Colon (tissue), 2 donors: ENCODE measurements at regions not wholly inside any gene's neighbourhood (a gene's known extent, or its start where the extent isn't known, plus 50 kb on each side); places are given as distances from the start of the nearest gene placed in this dataset.
"Not testable (repeated sequence)": the region's sequence is repeated elsewhere in the genome, so short reads cannot be mapped to it uniquely, and the experiment has no call there.

Source experiments
- FAIRE-seq: peaks from 2 replicates; lab custom pipeline; 2012; peaks lifted over from hg19 to GRCh38; lab: Jason Lieb, UNC
- donor health status: control.
- donor health status: control.

- FAIRE-seq = no peak
Measured at GRCh38 chr6:27805347-27805746, 106.8 kb downstream of the OR2B2 start.

- FAIRE-seq = no peak
Measured at GRCh38 chr6:27804851-27805250, 107.3 kb downstream of the OR2B2 start.

GRCh38 chr6:27800731-27801373, 111.3 kb downstream of the OR2B2 start:
- no peak for FAIRE-seq

- no peak for FAIRE-seq
Measured at GRCh38 chr6:27797960-27798359, 114.2 kb downstream of the OR2B2 start.

GRCh38 chr6:27796736-27797481, 115.3 kb downstream of the OR2B2 start:
- FAIRE-seq = not testable (repeated sequence)

- FAIRE-seq = no peak
Measured at GRCh38 chr6:27795697-27796494, 116.3 kb downstream of the OR2B2 start.

- no peak for FAIRE-seq
Measured at GRCh38 chr6:27791182-27791943, 120.8 kb downstream of the OR2B2 start.

- FAIRE-seq = not testable (repeated sequence)
Measured at GRCh38 chr6:27788376-27788775, 123.8 kb downstream of the OR2B2 start.

- FAIRE-seq = no peak
Measured at GRCh38 chr6:27786048-27786447, 126.1 kb downstream of the OR2B2 start.

GRCh38 chr6:27785294-27785693, 126.9 kb downstream of the OR2B2 start:
- no peak for FAIRE-seq

GRCh38 chr6:27782748-27783147, 129.4 kb downstream of the OR2B2 start:
- FAIRE-seq = peak; percentile 24

- no peak for FAIRE-seq
Measured at GRCh38 chr6:27778625-27779417, 133.4 kb downstream of the OR2B2 start.

GRCh38 chr6:27777614-27778355, 134.4 kb downstream of the OR2B2 start:
- FAIRE-seq = no peak

- FAIRE-seq = no peak
Measured at GRCh38 chr6:27777126-27777525, 135.1 kb downstream of the OR2B2 start.

GRCh38 chr6:27776504-27776903, 135.7 kb downstream of the OR2B2 start:
- FAIRE-seq = no peak

- FAIRE-seq = peak; percentile 14
Measured at GRCh38 chr6:27775796-27776184, 136.4 kb downstream of the OR2B2 start.

GRCh38 chr6:27775138-27775795, 136.9 kb downstream of the OR2B2 start:
- not testable (repeated sequence) for FAIRE-seq

- FAIRE-seq = not testable (repeated sequence)
Measured at GRCh38 chr6:27774264-27774600, 138.0 kb downstream of the OR2B2 start.

- FAIRE-seq = not testable (repeated sequence)
Measured at GRCh38 chr6:27773542-27774263, 138.5 kb downstream of the OR2B2 start.
